Subcutaneous abdominal adipose tissue (tissue), 5 donors: ENCODE measurements at regions not wholly inside any gene's neighbourhood (a gene's known extent, or its start where the extent isn't known, plus 50 kb on each side); places are given as distances from the start of the nearest gene placed in this dataset.

Experiments
- H3K27ac ChIP-seq: one replicate; pipeline ENCODE4 v1.7.0; 2013; ENCODE audit warnings: low read depth, mild to moderate bottlenecking, inconsistent platforms, low read length, moderate library complexity
- H3K27me3 ChIP-seq, 5 donors: one replicate each; pipeline ENCODE4 v1.7.0; 2013; ENCODE audit warnings: low read length in 5 of 5, inconsistent platforms in 1 of 5; ENCODE audit not compliant: control insufficient read depth in 5 of 5, insufficient read depth in 4 of 5
- H3K36me3 ChIP-seq, 5 donors: one replicate each; pipeline ENCODE4 v1.7.0; 2013; ENCODE audit warnings: low read length in 5 of 5; ENCODE audit not compliant: control insufficient read depth in 5 of 5, insufficient read depth in 5 of 5
- H3K4me1 ChIP-seq, 5 donors: one replicate each; pipeline ENCODE4 v1.7.0; 2013; ENCODE audit warnings: low read length in 5 of 5, mild to moderate bottlenecking in 3 of 5, moderate library complexity in 1 of 5; ENCODE audit not compliant: control insufficient read depth in 5 of 5, insufficient read depth in 5 of 5
- H3K4me3 ChIP-seq, 5 donors: one replicate each; pipeline ENCODE4 v1.7.0; 2013; ENCODE audit warnings: low read length in 5 of 5, low read depth in 1 of 5
- H3K9ac ChIP-seq, 5 donors: one replicate each; pipeline ENCODE4 v1.7.0; 2013; ENCODE audit warnings: low read length in 5 of 5, mild to moderate bottlenecking in 4 of 5, moderate library complexity in 3 of 5
- H3K9me3 ChIP-seq, 5 donors: one replicate each; pipeline ENCODE4 v1.7.0; 2013; ENCODE audit warnings: low read length in 5 of 5; ENCODE audit not compliant: control insufficient read depth in 5 of 5
- donor health status: healthy.
- donor health status: healthy.
- donor health status: healthy.
- donor health status: healthy.
- donor health status: healthy.

DNA sequence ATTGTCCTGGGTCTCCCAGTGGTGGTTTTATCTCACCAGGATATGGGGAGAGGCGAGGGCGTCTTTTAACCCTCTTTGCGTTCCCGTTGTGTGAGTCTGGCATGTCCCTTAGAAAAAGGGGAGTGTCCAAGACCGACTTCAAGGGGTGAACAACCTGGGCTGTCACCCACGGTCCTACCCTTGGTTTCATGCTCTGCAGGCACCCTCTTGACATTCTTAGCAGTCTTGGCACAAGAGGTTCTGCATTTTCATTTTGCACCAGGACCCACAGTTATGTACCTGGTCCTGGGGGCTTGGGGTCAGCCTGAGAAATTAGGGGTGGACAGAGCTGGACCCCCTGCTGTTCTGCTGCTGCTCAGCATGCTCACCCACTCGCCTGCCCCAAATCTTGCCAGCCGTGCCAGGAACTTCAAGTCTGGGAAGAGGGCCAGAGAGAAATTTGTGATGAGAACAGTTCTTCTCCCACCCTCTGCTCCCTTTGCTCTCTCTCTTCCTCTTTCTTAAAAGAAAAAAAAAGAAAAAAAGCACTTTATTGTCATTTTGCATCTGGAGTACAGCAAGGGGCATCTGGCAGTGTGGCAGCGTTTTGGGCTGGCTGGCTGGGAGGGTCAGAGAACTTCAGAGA, 471.2 kb downstream of the MIAT start:
- no peak overlapping the region for H3K4me3 ChIP-seq

GRCh38 chr22:27129266-27129665, 471.9 kb downstream of the MIAT start:
- H3K9ac ChIP-seq = no peak overlapping the region
- no peaks in the 10 kb centered on the region for H3K36me3 ChIP-seq
- no peaks in the 10 kb centered on the region for H3K9me3 ChIP-seq
- H3K27me3 ChIP-seq = peaks cover 0 to 4% (median 0%) of the 10 kb centered on the region in 5 donors
- peaks cover 3 to 33% (median 22%) of the 10 kb centered on the region in 5 donors for H3K4me1 ChIP-seq
- H3K27ac ChIP-seq = no peak overlapping the region
- no peak overlapping the region for H3K4me3 ChIP-seq

More for the DNA sequence above, 471.2 kb downstream of the MIAT start:
- Histone ChIP-seq H3K27me3 (peaks cover 0 to 5% (median 0%) of the 10 kb centered on the region in 5 donors), H3K4me1 (peaks cover 0 to 28% (median 25%) of the 10 kb centered on the region in 5 donors), H3K9me3 (no peaks in the 10 kb centered on the region), H3K36me3 (no peaks in the 10 kb centered on the region), H3K27ac (no peak overlapping the region), H3K9ac (no peak overlapping the region)

GRCh38 chr22:27130906-27131305, 473.5 kb downstream of the MIAT start:
- Histone ChIP-seq H3K27me3 (peaks cover 0 to 4% (median 0%) of the 10 kb centered on the region in 5 donors), H3K4me3 (no peak overlapping the region), H3K36me3 (no peaks in the 10 kb centered on the region), H3K27ac (no peak overlapping the region), H3K9ac (no peak overlapping the region), H3K4me1 (peaks cover 3 to 33% (median 19%) of the 10 kb centered on the region in 5 donors), H3K9me3 (peaks cover 0 to under 1% (median 0%) of the 10 kb centered on the region in 5 donors)

DNA sequence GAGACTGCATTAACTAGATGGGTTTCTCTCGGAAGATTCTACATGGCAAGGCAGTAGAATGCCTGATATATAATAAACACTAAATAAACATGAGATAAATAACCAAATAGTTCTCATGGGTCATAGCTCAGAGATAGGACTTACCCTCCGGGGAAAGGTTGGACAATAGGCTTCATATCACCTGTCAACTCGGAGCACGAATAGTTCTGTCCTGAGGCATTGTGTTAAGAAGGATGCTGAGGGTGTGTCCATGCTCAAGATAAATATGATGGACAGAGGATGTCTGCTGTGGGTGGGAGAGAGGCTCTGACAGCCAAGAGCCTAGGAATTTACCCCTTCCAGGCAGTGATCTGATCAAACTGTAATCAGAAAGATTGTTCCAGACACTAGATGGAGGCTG, 474.0 kb downstream of the MIAT start:
- Histone ChIP-seq H3K4me3 (no peak overlapping the region), H3K36me3 (no peaks in the 10 kb centered on the region), H3K9me3 (peaks cover 0 to 2% (median 0%) of the 10 kb centered on the region in 5 donors), H3K9ac (no peak overlapping the region), H3K4me1 (peaks cover 3 to 33% (median 19%) of the 10 kb centered on the region in 5 donors), H3K27ac (no peak overlapping the region), H3K27me3 (peaks cover 0 to 4% (median 0%) of the 10 kb centered on the region in 5 donors)

DNA sequence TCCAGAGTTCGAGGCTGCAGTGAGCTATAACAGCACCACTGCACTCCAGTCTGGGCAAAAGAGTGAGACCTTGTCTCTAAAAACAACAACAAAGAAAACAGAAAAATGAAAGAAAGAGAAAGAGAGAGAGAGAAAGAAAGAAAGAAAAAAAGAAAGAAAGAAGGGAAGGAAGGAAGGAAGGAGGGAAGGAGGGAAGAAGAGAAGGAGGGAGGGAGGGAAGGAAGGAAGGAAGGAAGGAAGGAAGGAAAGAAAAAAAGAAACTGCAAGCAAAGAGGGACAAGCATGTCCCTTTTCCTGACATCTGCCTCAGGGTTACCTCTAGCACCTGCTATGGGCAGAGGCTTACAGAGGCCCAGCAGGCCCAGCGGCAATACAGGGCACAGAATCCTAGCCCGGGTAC, 475.0 kb downstream of the MIAT start:
- H3K27me3 ChIP-seq = peaks cover 0 to 4% (median 0%) of the 10 kb centered on the region in 5 donors
- no peaks in the 10 kb centered on the region for H3K36me3 ChIP-seq
- no peak overlapping the region for H3K4me3 ChIP-seq
- H3K27ac ChIP-seq = no peak overlapping the region
- peaks cover 0 to 12% (median 7%) of the 10 kb centered on the region in 5 donors for H3K9me3 ChIP-seq
- peaks cover 3 to 33% (median 19%) of the 10 kb centered on the region in 5 donors for H3K4me1 ChIP-seq
- no peak overlapping the region for H3K9ac ChIP-seq

GRCh38 chr22:27133019-27133431, 475.6 kb downstream of the MIAT start:
- Histone ChIP-seq H3K9ac (no peak overlapping the region), H3K9me3 (peaks cover 0 to 12% (median 7%) of the 10 kb centered on the region in 5 donors), H3K27ac (no peak overlapping the region), H3K27me3 (peaks cover 0 to 8% (median 3%) of the 10 kb centered on the region in 5 donors), H3K4me3 (no peak overlapping the region), H3K36me3 (no peaks in the 10 kb centered on the region), H3K4me1 (peaks cover 3 to 33% (median 19%) of the 10 kb centered on the region in 5 donors)

DNA sequence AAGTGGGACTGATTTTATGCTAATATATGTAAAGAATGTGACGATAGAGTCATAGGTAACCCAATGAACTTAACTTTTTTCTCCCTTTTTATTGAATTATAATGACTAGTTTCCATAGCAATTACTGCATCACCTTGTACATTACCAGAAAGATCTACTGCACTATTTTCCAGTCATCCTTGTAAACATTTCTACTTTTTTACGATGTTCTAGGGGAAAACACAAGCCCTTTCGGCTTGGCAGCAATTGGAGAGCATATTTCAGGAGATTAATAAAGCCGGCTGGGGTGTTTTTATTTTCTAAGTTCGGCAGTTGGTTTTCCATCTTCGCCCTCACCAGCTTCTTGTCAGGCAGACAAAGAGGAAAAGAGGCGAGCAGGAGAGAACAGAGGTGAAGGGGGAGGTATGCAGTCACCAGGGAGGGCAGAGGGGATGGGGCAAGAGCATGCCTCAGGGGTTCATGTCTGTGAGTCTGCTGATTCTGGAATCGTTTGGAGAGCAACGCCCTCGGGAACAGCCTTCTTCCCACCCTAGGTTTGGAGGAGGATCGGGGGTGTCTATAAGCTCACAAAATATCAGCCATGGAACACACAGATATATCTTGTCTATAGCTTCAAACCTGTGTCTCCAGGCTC, 476.4 kb downstream of the MIAT start:
- no peak overlapping the region for H3K4me3 ChIP-seq
- no peak overlapping the region for H3K27ac ChIP-seq
- H3K27me3 ChIP-seq = peaks cover 0 to 9% (median 6%) of the 10 kb centered on the region in 5 donors
- H3K36me3 ChIP-seq = no peaks in the 10 kb centered on the region
- peaks cover 0 to 12% (median 7%) of the 10 kb centered on the region in 5 donors for H3K9me3 ChIP-seq
- H3K9ac ChIP-seq = no peak overlapping the region
- peaks cover 3 to 28% (median 14%) of the 10 kb centered on the region in 5 donors for H3K4me1 ChIP-seq

- H3K27me3 ChIP-seq = peaks cover 0 to 9% (median 6%) of the 10 kb centered on the region in 5 donors
- no peak overlapping the region for H3K4me3 ChIP-seq
- peaks cover 0 to 12% (median 7%) of the 10 kb centered on the region in 5 donors for H3K9me3 ChIP-seq
- H3K27ac ChIP-seq = no peak overlapping the region
- peaks cover 3 to 24% (median 9%) of the 10 kb centered on the region in 5 donors for H3K4me1 ChIP-seq
- no peak overlapping the region for H3K9ac ChIP-seq
- H3K36me3 ChIP-seq = no peaks in the 10 kb centered on the region
These were observed 476.9 kb downstream of the MIAT start for GRCh38 chr22:27134315-27134701.

DNA sequence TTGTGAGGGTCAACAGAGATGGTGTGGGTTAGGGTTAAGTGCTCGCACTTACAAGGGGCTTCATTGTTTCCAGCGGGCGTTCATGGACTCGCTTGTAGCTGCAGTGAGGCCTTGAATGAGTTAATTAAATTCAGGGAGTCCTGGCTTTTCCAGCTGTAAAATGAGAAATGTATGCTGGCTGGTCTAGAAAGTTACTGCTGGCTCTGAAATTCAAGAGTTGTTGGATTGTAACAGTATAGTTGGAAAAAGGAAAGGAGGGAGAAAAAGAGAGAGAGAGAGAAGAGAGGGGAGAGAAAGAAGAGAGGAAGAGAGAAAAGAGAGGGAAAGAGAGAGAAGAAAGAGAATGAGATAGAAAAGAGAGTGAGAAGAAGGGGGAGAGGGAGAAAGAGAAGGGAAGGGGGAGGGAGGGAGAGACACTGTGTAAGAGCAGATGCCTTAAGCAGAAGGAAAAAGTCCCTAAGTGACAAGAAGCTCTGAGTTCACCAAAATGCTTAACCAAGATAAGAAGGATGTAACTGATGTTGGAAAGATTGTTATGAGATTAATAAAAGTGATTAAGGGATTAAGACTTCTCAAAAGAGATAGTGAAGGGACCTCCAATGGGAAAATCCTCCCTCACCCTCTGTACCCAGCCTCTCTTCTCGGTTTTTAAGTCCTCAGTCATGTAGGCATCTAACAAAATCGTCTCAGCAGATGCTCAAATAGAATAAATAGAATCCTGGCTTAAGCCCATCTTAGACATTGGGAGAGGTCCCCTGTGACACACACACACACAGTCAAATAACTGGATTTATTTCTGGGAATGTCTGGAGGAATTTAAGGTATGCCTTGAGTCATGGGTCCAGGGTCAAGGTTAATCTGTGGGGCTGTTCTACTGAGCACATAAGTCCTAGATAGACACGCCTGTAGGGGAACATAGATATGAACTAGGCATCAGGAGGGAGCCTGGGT, 477.9 kb downstream of the MIAT start:
- H3K27ac ChIP-seq = no peak overlapping the region
- peaks cover 3 to 24% (median 8%) of the 10 kb centered on the region in 5 donors for H3K4me1 ChIP-seq
- H3K36me3 ChIP-seq = no peaks in the 10 kb centered on the region
- no peak overlapping the region for H3K4me3 ChIP-seq
- H3K27me3 ChIP-seq = peaks cover 0 to 9% (median 6%) of the 10 kb centered on the region in 5 donors
- H3K9me3 ChIP-seq = peaks cover 0 to 12% (median 7%) of the 10 kb centered on the region in 5 donors
- H3K9ac ChIP-seq = no peak overlapping the region
